ENCODE measurements at regions not wholly inside any gene's neighbourhood (a gene's known extent, or its start where the extent isn't known, plus 50 kb on each side); places are given as distances from the start of the nearest gene placed in this dataset.
"Not testable (repeated sequence)": the region's sequence is repeated elsewhere in the genome, so short reads cannot be mapped to it uniquely, and the experiment has no call there.

- Histone ChIP-seq H3K27me3 (no peaks in the 10 kb centered on the region), H4K20me1 (ENCODE audit: insufficient read depth, poor library complexity, severe bottlenecking) (no peaks in the 10 kb centered on the region), H3K9me2 (replicated peaks; ENCODE audit: insufficient read depth) (no peaks in the 10 kb centered on the region), H3K36me3 (replicated peaks; ENCODE audit: insufficient read depth, low read depth) (no peaks in the 10 kb centered on the region), H3K79me2 (no peaks in the 10 kb centered on the region), H3K27ac (no peak overlapping the region), H3K4me2 (no peak overlapping the region), H2AFZ (no peak overlapping the region), H3K4me1 (ENCODE audit: insufficient read depth) (no peaks in the 10 kb centered on the region), H3K9me3 (ENCODE audit: low read depth) (no peaks in the 10 kb centered on the region), H3K4me3 (no peak overlapping the region)
- DNase-seq (ENCODE audit: low spot score) = no peak
- WGBS (ENCODE audit: low lambda C conversion rate, missing lambda C conversion rate) = 85% methylated on average over 4 of the region's 4 CpGs
- TF ChIP-seq, protein P1, sequence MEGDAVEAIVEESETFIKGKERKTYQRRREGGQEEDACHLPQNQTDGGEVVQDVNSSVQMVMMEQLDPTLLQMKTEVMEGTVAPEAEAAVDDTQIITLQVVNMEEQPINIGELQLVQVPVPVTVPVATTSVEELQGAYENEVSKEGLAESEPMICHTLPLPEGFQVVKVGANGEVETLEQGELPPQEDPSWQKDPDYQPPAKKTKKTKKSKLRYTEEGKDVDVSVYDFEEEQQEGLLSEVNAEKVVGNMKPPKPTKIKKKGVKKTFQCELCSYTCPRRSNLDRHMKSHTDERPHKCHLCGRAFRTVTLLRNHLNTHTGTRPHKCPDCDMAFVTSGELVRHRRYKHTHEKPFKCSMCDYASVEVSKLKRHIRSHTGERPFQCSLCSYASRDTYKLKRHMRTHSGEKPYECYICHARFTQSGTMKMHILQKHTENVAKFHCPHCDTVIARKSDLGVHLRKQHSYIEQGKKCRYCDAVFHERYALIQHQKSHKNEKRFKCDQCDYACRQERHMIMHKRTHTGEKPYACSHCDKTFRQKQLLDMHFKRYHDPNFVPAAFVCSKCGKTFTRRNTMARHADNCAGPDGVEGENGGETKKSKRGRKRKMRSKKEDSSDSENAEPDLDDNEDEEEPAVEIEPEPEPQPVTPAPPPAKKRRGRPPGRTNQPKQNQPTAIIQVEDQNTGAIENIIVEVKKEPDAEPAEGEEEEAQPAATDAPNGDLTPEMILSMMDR (IDR thresholded peaks at IDR 0.05; ENCODE audit: poor library complexity) = no peak
- TF ChIP-seq EZH2 (IDR thresholded peaks at IDR 0.05; ENCODE audit: borderline replicate concordance) = no peak
- no peak for TF ChIP-seq EZH2phosphoT487 (IDR thresholded peaks at IDR 0.05; ENCODE audit: low read depth, severe bottlenecking, unreplicated experiment)
Observed at GRCh38 chr2:16750175-16750924, 84.7 kb upstream of the CYRIA start.

- not testable (repeated sequence) for H3K4me2 ChIP-seq; H3K4me3 ChIP-seq; H3K36me3 ChIP-seq (replicated peaks; ENCODE audit: insufficient read depth, low read depth); DNase-seq (ENCODE audit: low spot score); H2AFZ ChIP-seq; H3K27ac ChIP-seq; H4K20me1 ChIP-seq (ENCODE audit: insufficient read depth, poor library complexity, severe bottlenecking); H3K79me2 ChIP-seq; H3K9me3 ChIP-seq (ENCODE audit: low read depth); H3K27me3 ChIP-seq; H3K4me1 ChIP-seq (ENCODE audit: insufficient read depth); H3K9me2 ChIP-seq (replicated peaks; ENCODE audit: insufficient read depth)
- WGBS (ENCODE audit: low lambda C conversion rate, missing lambda C conversion rate) = 76% methylated on average over 1 of the region's 1 CpG
Observed at GRCh38 chr2:16748511-16749266, 83.1 kb upstream of the CYRIA start.

GRCh38 chr2:16747689-16748088, 82.1 kb upstream of the CYRIA start:
- no peaks in the 10 kb centered on the region for H3K79me2 ChIP-seq
- H3K36me3 ChIP-seq (replicated peaks; ENCODE audit: insufficient read depth, low read depth) = no peaks in the 10 kb centered on the region
- H3K4me3 ChIP-seq = no peak overlapping the region
- no peak overlapping the region for H2AFZ ChIP-seq
- no peaks in the 10 kb centered on the region for H3K9me2 ChIP-seq (replicated peaks; ENCODE audit: insufficient read depth)
- H3K27me3 ChIP-seq = no peaks in the 10 kb centered on the region
- no peak overlapping the region for H3K4me2 ChIP-seq
- TF ChIP-seq, protein P1 (IDR thresholded peaks at IDR 0.05; ENCODE audit: poor library complexity) = no peak
- no peak for TF ChIP-seq EZH2phosphoT487 (IDR thresholded peaks at IDR 0.05; ENCODE audit: low read depth, severe bottlenecking, unreplicated experiment)
- no peak for TF ChIP-seq EZH2 (IDR thresholded peaks at IDR 0.05; ENCODE audit: borderline replicate concordance)
- H3K4me1 ChIP-seq (ENCODE audit: insufficient read depth) = no peaks in the 10 kb centered on the region
- 87% methylated on average over 2 of the region's 2 CpGs for WGBS (ENCODE audit: low lambda C conversion rate, missing lambda C conversion rate)
- H4K20me1 ChIP-seq (ENCODE audit: insufficient read depth, poor library complexity, severe bottlenecking) = no peaks in the 10 kb centered on the region
- no peak overlapping the region for H3K27ac ChIP-seq
- no peak for DNase-seq (ENCODE audit: low spot score)
- H3K9me3 ChIP-seq (ENCODE audit: low read depth) = no peaks in the 10 kb centered on the region

GRCh38 chr2:16747257-16747656, 81.6 kb upstream of the CYRIA start:
- H4K20me1 ChIP-seq (ENCODE audit: insufficient read depth, poor library complexity, severe bottlenecking) = no peaks in the 10 kb centered on the region
- H2AFZ ChIP-seq = no peak overlapping the region
- no peaks in the 10 kb centered on the region for H3K27me3 ChIP-seq
- no peak overlapping the region for H3K4me2 ChIP-seq
- H3K9me3 ChIP-seq (ENCODE audit: low read depth) = no peaks in the 10 kb centered on the region
- TF ChIP-seq EZH2phosphoT487 (IDR thresholded peaks at IDR 0.05; ENCODE audit: low read depth, severe bottlenecking, unreplicated experiment) (no peak), EZH2 (IDR thresholded peaks at IDR 0.05; ENCODE audit: borderline replicate concordance) (no peak)
- TF ChIP-seq, protein P1 (IDR thresholded peaks at IDR 0.05; ENCODE audit: poor library complexity) = no peak
- 97% methylated on average over 5 of the region's 5 CpGs for WGBS (ENCODE audit: low lambda C conversion rate, missing lambda C conversion rate)
- H3K79me2 ChIP-seq = no peaks in the 10 kb centered on the region
- no peaks in the 10 kb centered on the region for H3K36me3 ChIP-seq (replicated peaks; ENCODE audit: insufficient read depth, low read depth)
- H3K9me2 ChIP-seq (replicated peaks; ENCODE audit: insufficient read depth) = no peaks in the 10 kb centered on the region
- H3K27ac ChIP-seq = no peak overlapping the region
- H3K4me3 ChIP-seq = no peak overlapping the region
- no peaks in the 10 kb centered on the region for H3K4me1 ChIP-seq (ENCODE audit: insufficient read depth)
- no peak for DNase-seq (ENCODE audit: low spot score)

Measured in hepatocyte (in vitro differentiated cells).